SW480 (cell line): ENCODE measurements at regions not wholly inside any gene's neighbourhood (a gene's known extent, or its start where the extent isn't known, plus 50 kb on each side); places are given as distances from the start of the nearest gene placed in this dataset.

Experiments used
- DNase-seq: peaks from one replicate; pipeline ENCODE4 v3.0.0-alpha.2; 2016; ENCODE audit warnings: low spot score

- DNase-seq = no peak
These were observed 92.8 kb upstream of the FLRT2 start for GRCh38 chr14:85437148-85437547.

GRCh38 chr14:85438001-85438400 lies 91.9 kb upstream of the FLRT2 start:
- DNase-seq = no peak

GRCh38 chr14:85438481-85438942 lies 91.4 kb upstream of the FLRT2 start:
- no peak for DNase-seq

GRCh38 chr14:85439696-85440328 lies 90.1 kb upstream of the FLRT2 start:
- no peak for DNase-seq

- no peak for DNase-seq
These were observed 87.9 kb upstream of the FLRT2 start for GRCh38 chr14:85441909-85442643.

- no peak for DNase-seq
These were observed 86.9 kb upstream of the FLRT2 start for GRCh38 chr14:85442996-85443395.

- no peak for DNase-seq
These were observed 85.3 kb upstream of the FLRT2 start for GRCh38 chr14:85444635-85445034.

- no peak for DNase-seq
These were observed 84.7 kb upstream of the FLRT2 start for GRCh38 chr14:85445151-85445795.

GRCh38 chr14:85447883-85448282 lies 82.1 kb upstream of the FLRT2 start:
- DNase-seq = no peak

GRCh38 chr14:85451421-85451820 lies 78.5 kb upstream of the FLRT2 start:
- no peak for DNase-seq

- DNase-seq = no peak
These were observed 76.3 kb upstream of the FLRT2 start for GRCh38 chr14:85453401-85454225.

- DNase-seq = no peak
These were observed 75.6 kb upstream of the FLRT2 start for GRCh38 chr14:85454226-85454813.

- no peak for DNase-seq
These were observed 70.5 kb upstream of the FLRT2 start for GRCh38 chr14:85459361-85460000.

- no peak for DNase-seq
These were observed 68.4 kb upstream of the FLRT2 start for GRCh38 chr14:85461432-85462133.

GRCh38 chr14:85463512-85463911 lies 66.4 kb upstream of the FLRT2 start:
- DNase-seq = no peak

GRCh38 chr14:85464135-85464895 lies 65.6 kb upstream of the FLRT2 start:
- no peak for DNase-seq

- DNase-seq = no peak
These were observed 63.3 kb upstream of the FLRT2 start for GRCh38 chr14:85466678-85467077.

GRCh38 chr14:85468816-85469215 lies 61.1 kb upstream of the FLRT2 start:
- DNase-seq = no peak

GRCh38 chr14:85471156-85471555 lies 58.8 kb upstream of the FLRT2 start:
- DNase-seq = no peak

- no peak for DNase-seq
These were observed 58.2 kb upstream of the FLRT2 start for GRCh38 chr14:85471744-85472143.
